Hematopoietic multipotent progenitor cell treated with erythropoietin and hydrocortisone succinate and interleukin-3 and kit ligand, for 8 days (in vitro differentiated cells): ENCODE measurements at regions not wholly inside any gene's neighbourhood (a gene's known extent, or its start where the extent isn't known, plus 50 kb on each side); places are given as distances from the start of the nearest gene placed in this dataset.

Experiments
- DNase-seq: peaks from one replicate; pipeline ENCODE4 v3.0.0-alpha.2; 2015

- no peak for DNase-seq
These were observed 318.5 kb downstream of the MIAT start for GRCh38 chr22:26975865-26976264.

GRCh38 chr22:26977741-26978376 lies 320.5 kb downstream of the MIAT start:
- peak; percentile 3 for DNase-seq

GRCh38 chr22:26979294-26979693 lies 321.9 kb downstream of the MIAT start:
- no peak for DNase-seq

GRCh38 chr22:26981111-26981510 lies 323.7 kb downstream of the MIAT start:
- no peak for DNase-seq

- no peak for DNase-seq
These were observed 324.2 kb downstream of the MIAT start for GRCh38 chr22:26981541-26981940.

- no peak for DNase-seq
These were observed 325.9 kb downstream of the MIAT start for GRCh38 chr22:26983311-26983710.

GRCh38 chr22:26985206-26985605 lies 327.8 kb downstream of the MIAT start:
- DNase-seq, result no peak

GRCh38 chr22:26985931-26986782 lies 328.8 kb downstream of the MIAT start:
- no peak for DNase-seq

- DNase-seq, result no peak
These were observed 329.5 kb downstream of the MIAT start for GRCh38 chr22:26986884-26987283.

GRCh38 chr22:26990503-26991189 lies 333.3 kb downstream of the MIAT start:
- no peak for DNase-seq

GRCh38 chr22:26992556-26992955 lies 335.2 kb downstream of the MIAT start:
- no peak for DNase-seq

GRCh38 chr22:26993886-26994285 lies 336.5 kb downstream of the MIAT start:
- no peak for DNase-seq

- DNase-seq, result no peak
These were observed 337.4 kb downstream of the MIAT start for GRCh38 chr22:26994801-26995200.

GRCh38 chr22:26995235-26995634 lies 337.8 kb downstream of the MIAT start:
- no peak for DNase-seq

GRCh38 chr22:26996154-26996553 lies 338.8 kb downstream of the MIAT start:
- DNase-seq, result no peak

- no peak for DNase-seq
These were observed 340.7 kb downstream of the MIAT start for GRCh38 chr22:26998129-26998528.

GRCh38 chr22:26998716-26999115 lies 341.3 kb downstream of the MIAT start:
- DNase-seq, result no peak

- DNase-seq, result no peak
These were observed 345.9 kb downstream of the MIAT start for GRCh38 chr22:27003297-27003696.

GRCh38 chr22:27004434-27004833 lies 347.0 kb downstream of the MIAT start:
- DNase-seq, result no peak

- DNase-seq, result no peak
These were observed 351.1 kb downstream of the MIAT start for GRCh38 chr22:27008454-27008853.

GRCh38 chr22:27011133-27011532 lies 353.7 kb downstream of the MIAT start:
- no peak for DNase-seq

- DNase-seq, result no peak
These were observed 354.3 kb downstream of the MIAT start for GRCh38 chr22:27011717-27012116.

- DNase-seq, result no peak
These were observed 362.4 kb downstream of the MIAT start for GRCh38 chr22:27019827-27020226.
